Right atrium auricular region (tissue), 2 donors: ENCODE measurements at regions not wholly inside any gene's neighbourhood (a gene's known extent, or its start where the extent isn't known, plus 50 kb on each side); places are given as distances from the start of the nearest gene placed in this dataset.

Experiments
- DNase-seq: peaks from one replicate; pipeline ENCODE4 v3.0.0-alpha.2; 2019; ENCODE audit warnings: low spot score
- H3K27ac ChIP-seq, 2 donors: fragments of 200-600 bp; sonication (generic); 1 replicate in 1 of 2; 2 replicates in 1 of 2; pipeline ENCODE4 v1.5.1; 2016 to 2019
- H3K27me3 ChIP-seq, 2 donors: fragments of 200-600 bp; sonication (generic); one replicate each; pipeline versions ENCODE4 v1.5.1 to v1.6.0; 2017 to 2019
- H3K36me3 ChIP-seq: fragments of 200-600 bp; sonication (generic); one replicate; pipeline ENCODE4 v1.5.1; 2016
- H3K4me1 ChIP-seq, 2 donors: fragments of 200-600 bp; sonication (generic); one replicate each; pipeline versions ENCODE4 v1.5.1 to v1.6.0; 2017 to 2019
- H3K4me3 ChIP-seq, 2 donors: fragments of 200-600 bp; sonication (generic); 1 replicate in 1 of 2; 2 replicates in 1 of 2; pipeline ENCODE4 v1.5.1; 2017 to 2019; ENCODE audit warnings: mild to moderate bottlenecking in 1 of 2, moderate library complexity in 1 of 2
- H3K9me3 ChIP-seq, 2 donors: fragments of 200-600 bp; sonication (generic); one replicate each; pipeline ENCODE4 v1.5.1; 2019
- TF ChIP-seq, protein P1 (sequence below), 2 donors: fragments of 200-600 bp; sonication (generic); IDR thresholded peaks; one replicate each; pipeline ENCODE4 v1.5.1; 2019; ENCODE audit warnings: antibody characterized with exemption in 2 of 2

DNA sequence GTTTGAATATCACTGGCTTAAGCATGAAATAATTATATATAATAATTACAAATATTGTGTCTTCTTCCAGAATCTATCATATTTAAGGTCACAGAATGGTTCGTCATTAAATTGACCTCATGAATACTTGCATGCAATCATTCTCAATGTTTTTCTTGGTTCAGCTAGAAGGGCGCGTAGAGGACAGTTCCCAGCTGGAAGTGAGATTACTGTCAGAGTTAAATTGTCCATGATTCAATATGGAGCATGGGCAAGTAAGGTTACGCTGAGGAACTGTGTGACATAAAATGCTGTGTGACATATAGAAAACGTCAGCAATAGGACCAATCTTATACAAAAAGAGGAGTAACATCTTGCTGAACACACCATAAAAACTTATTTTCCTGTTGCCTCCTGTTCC is 2423.5 kb upstream of the RAG2 start:
- Histone ChIP-seq H3K4me3 (no peak overlapping the region), H3K27ac (no peak overlapping the region), H3K4me1 (no peaks in the 10 kb centered on the region), H3K27me3 (no peaks in the 10 kb centered on the region), H3K9me3 (no peaks in the 10 kb centered on the region), H3K36me3 (no peaks in the 10 kb centered on the region)
- TF ChIP-seq, protein P1, sequence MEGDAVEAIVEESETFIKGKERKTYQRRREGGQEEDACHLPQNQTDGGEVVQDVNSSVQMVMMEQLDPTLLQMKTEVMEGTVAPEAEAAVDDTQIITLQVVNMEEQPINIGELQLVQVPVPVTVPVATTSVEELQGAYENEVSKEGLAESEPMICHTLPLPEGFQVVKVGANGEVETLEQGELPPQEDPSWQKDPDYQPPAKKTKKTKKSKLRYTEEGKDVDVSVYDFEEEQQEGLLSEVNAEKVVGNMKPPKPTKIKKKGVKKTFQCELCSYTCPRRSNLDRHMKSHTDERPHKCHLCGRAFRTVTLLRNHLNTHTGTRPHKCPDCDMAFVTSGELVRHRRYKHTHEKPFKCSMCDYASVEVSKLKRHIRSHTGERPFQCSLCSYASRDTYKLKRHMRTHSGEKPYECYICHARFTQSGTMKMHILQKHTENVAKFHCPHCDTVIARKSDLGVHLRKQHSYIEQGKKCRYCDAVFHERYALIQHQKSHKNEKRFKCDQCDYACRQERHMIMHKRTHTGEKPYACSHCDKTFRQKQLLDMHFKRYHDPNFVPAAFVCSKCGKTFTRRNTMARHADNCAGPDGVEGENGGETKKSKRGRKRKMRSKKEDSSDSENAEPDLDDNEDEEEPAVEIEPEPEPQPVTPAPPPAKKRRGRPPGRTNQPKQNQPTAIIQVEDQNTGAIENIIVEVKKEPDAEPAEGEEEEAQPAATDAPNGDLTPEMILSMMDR (IDR thresholded peaks at IDR 0.05), result no peak
- no peak for DNase-seq

DNA sequence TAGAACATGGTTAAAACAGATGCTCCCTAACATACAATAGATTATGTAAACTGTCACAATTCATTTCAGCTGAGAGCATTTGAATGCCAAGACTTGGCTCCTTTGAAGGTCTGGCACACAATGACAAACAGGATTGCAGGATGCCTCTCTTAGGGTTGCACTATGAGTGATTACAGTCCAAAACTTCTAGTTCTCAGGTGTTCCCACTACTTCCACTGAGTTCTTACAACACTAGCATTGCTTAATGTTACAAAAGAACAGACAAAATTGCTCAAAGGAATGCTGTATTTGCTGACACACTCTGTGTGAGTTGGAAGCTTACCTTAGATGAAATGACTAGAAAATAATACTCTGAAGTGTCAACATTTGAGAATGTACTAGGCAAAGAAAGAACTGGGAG is 2413.8 kb upstream of the RAG2 start:
- Histone ChIP-seq H3K27ac (no peak overlapping the region), H3K27me3 (no peaks in the 10 kb centered on the region), H3K4me1 (no peaks in the 10 kb centered on the region), H3K4me3 (no peak overlapping the region), H3K36me3 (no peaks in the 10 kb centered on the region), H3K9me3 (no peaks in the 10 kb centered on the region)
- no peak for DNase-seq
- TF ChIP-seq, protein P1 (IDR thresholded peaks at IDR 0.05), result no peak

DNA sequence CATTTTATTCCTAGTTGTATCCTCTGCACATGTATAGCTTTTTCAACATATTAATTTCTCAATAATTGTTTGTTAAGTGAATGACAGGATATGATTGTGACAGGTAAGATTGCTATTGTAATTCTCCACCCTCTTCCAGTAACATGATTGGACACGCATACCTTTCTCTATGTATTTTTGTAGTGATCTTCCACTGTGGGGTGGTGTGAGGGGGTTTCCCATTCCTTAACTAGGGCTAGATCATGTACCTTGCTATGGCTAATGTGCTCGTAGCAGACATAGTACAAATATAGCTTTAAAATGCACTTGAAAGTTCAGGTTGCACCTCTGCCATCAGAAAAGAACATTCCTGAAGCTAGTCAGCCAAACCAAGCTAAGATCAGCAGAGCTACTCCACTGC is 2392.8 kb upstream of the RAG2 start:
- no peaks in the 10 kb centered on the region for H3K9me3 ChIP-seq
- no peaks in the 10 kb centered on the region for H3K4me1 ChIP-seq
- DNase-seq, result no peak
- no peak overlapping the region for H3K4me3 ChIP-seq
- TF ChIP-seq, protein P1 (IDR thresholded peaks at IDR 0.05), result no peak
- no peaks in the 10 kb centered on the region for H3K27me3 ChIP-seq
- H3K27ac ChIP-seq, result no peak overlapping the region
- H3K36me3 ChIP-seq, result no peaks in the 10 kb centered on the region

DNA sequence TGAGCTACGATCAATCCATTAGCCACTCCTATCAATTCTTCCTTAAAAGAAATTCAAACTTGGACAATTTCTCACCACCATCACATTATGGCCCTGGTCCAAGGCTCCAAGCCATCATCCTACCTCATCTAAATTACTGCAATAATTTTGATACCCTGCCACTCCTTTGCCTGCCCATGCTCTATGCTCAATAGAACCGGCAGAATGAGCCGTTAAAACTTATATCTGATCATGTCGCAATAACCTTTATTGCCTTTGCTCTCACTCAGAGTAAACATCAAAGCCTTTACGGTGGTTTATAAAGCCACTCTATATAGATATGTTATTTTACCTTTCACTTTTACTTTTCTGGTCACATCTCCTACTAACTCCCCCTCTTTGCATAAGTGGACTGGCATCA is 2392.1 kb upstream of the RAG2 start:
- no peaks in the 10 kb centered on the region for H3K4me1 ChIP-seq
- H3K36me3 ChIP-seq, result no peaks in the 10 kb centered on the region
- peaks cover 0 to 6% of the 10 kb centered on the region in 2 donors for H3K9me3 ChIP-seq
- TF ChIP-seq, protein P1 (IDR thresholded peaks at IDR 0.05), result no peak
- H3K27me3 ChIP-seq, result no peaks in the 10 kb centered on the region
- no peak overlapping the region for H3K27ac ChIP-seq
- no peak overlapping the region for H3K4me3 ChIP-seq
- DNase-seq, result no peak

DNA sequence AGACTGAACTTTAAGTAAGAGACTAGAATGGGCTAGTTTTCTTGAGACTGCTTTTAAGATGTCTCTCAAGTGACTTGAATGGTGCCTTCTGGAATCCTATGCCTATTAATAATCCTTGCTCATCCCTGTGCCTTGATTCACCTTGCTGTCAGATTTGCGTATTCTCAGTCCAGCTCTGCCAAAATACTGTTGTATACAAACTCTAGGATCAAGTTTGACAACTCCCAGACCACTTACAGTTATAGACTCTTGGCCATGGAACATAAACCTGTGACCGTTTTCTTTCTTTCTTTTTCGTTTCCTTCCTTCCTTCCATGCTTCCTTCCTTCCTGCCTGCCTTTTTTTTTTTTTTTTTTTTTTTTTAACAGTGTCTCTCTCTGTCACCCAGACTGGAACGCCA is 2390.9 kb upstream of the RAG2 start:
- Histone ChIP-seq H3K4me3 (no peak overlapping the region), H3K4me1 (no peaks in the 10 kb centered on the region), H3K27me3 (no peaks in the 10 kb centered on the region), H3K36me3 (no peaks in the 10 kb centered on the region), H3K9me3 (peaks cover 0 to 18% of the 10 kb centered on the region in 2 donors), H3K27ac (no peak overlapping the region)
- TF ChIP-seq, protein P1 (IDR thresholded peaks at IDR 0.05), result no peak
- DNase-seq, result no peak

DNA sequence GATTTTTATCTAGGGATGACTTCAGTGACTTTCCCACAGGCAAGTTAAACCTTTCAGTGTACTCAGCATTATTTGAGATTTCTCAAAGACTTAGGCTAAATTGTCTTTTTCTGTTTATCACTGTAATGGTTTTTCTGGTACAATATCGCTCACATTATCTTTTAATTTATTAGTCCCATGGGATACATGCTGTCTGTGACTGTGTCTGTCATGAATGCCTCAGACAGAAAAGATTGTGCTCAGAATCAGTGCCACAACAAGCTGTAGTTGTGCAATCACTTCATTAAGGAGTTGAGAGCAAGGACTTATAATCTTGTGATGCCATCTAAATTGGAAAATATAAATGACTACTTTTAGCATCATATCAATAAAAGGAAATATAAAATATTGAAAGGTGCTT is 2374.2 kb upstream of the RAG2 start:
- H3K4me3 ChIP-seq, result no peak overlapping the region
- no peaks in the 10 kb centered on the region for H3K9me3 ChIP-seq
- H3K27ac ChIP-seq, result no peak overlapping the region
- no peaks in the 10 kb centered on the region for H3K36me3 ChIP-seq
- H3K27me3 ChIP-seq, result no peaks in the 10 kb centered on the region
- no peaks in the 10 kb centered on the region for H3K4me1 ChIP-seq
- TF ChIP-seq, protein P1 (IDR thresholded peaks at IDR 0.05), result no peak
- no peak for DNase-seq
